K562 (cell line): ENCODE measurements at regions not wholly inside any gene's neighbourhood (a gene's known extent, or its start where the extent isn't known, plus 50 kb on each side); places are given as distances from the start of the nearest gene placed in this dataset.

Source experiments
- ATAC-seq: fragments of 200-7000 bp; cut with Tn5 transposase; 3 replicates; pipeline ENCODE4 v1.9.1; 2020; ENCODE audit warnings: moderate library complexity
- BruUV-seq: library from RNA; stranded (reverse); fragments of 400-500 nt; replicated peaks from 2 replicates; lab custom pipeline; 2021; lab: Mats Ljungman, UMichigan
- CTCF ChIA-PET: fragments of 300-600 bp; formaldehyde crosslinking; extraction: SDS; loops from one replicate; lab custom pipeline; 2021; ENCODE audit warnings: low intra/inter-chr PET ratio; lab: Yijun Ruan, JAX
- POLR2A ChIA-PET: fragments of 300-600, 350-650 bp; sonication (Branson Sonifier 250); formaldehyde crosslinking; extraction: SDS; loops from one replicate; lab custom pipeline; 2021; ENCODE audit warnings: antibody characterized with exemption, inconsistent platforms; lab: Yijun Ruan, JAX
- DNase-seq, 4 experiments: peaks; one replicate each; pipeline versions ENCODE4 v3.0.0 to v3.0.0-alpha.2; 2011 to 2018; ENCODE audit warnings: low spot score in 3 of 4, mixed read lengths in 3 of 4; ENCODE audit errors: extremely low read depth in 1 of 4
- FAIRE-seq: peaks from 2 replicates; lab custom pipeline; 2011; peaks lifted over from hg19 to GRCh38; lab: Jason Lieb, UNC
- H2AFZ ChIP-seq: 2 replicates; pipeline ENCODE4 v1.6.0; 2011; ENCODE audit warnings: low read depth, low read length, control low read depth, inconsistent platforms
- H3K27ac ChIP-seq: fragments of 200-600 bp; 3 replicates; pipeline ENCODE4 v1.8.0; 2011; ENCODE audit warnings: low read depth, mild to moderate bottlenecking, control low read depth, inconsistent platforms, low read length, moderate library complexity, mixed read lengths; ENCODE audit errors: extremely low read depth
- H3K27me3 ChIP-seq, 2 experiments: fragments of 300-600 bp in 1 of 2; 2 replicates in 1 of 2; 3 replicates in 1 of 2; pipeline versions ENCODE4 v1.6.0 to v1.8.0; 2011; ENCODE audit warnings: inconsistent platforms in 2 of 2, low read length in 2 of 2, mild to moderate bottlenecking in 1 of 2, mixed read lengths in 1 of 2, moderate library complexity in 1 of 2; ENCODE audit not compliant: control insufficient read depth in 2 of 2, insufficient read depth in 2 of 2
- H3K36me3 ChIP-seq: fragments of 300-600 bp; 3 replicates; pipeline ENCODE4 v1.8.0; 2011; ENCODE audit warnings: mild to moderate bottlenecking, low read length, inconsistent platforms; ENCODE audit not compliant: control insufficient read depth, insufficient read depth
- H3K4me1 ChIP-seq, 2 experiments: fragments of 200-600 bp in 1 of 2; replicated peaks in 1 of 2; 2 replicates in 1 of 2; 3 replicates in 1 of 2; pipeline versions ENCODE4 v1.5.1 to v1.8.0; 2011; ENCODE audit warnings: inconsistent platforms in 2 of 2, low read length in 2 of 2, mild to moderate bottlenecking in 1 of 2, mixed read lengths in 1 of 2, moderate library complexity in 1 of 2; ENCODE audit not compliant: control insufficient read depth in 2 of 2, insufficient read depth in 2 of 2
- H3K4me2 ChIP-seq: 2 replicates; pipeline ENCODE4 v1.6.1; 2011; ENCODE audit warnings: low read length, control low read depth, inconsistent platforms, mixed read lengths; ENCODE audit not compliant: insufficient read depth
- H3K4me3 ChIP-seq: fragments of 200-600 bp; sonication (generic), shearing (Covaris generic); 2 replicates; pipeline ENCODE4 v1.5.1; 2016; ENCODE audit warnings: control low read depth, inconsistent platforms
- H3K79me2 ChIP-seq: fragments of 200-600 bp; 3 replicates; pipeline ENCODE4 v1.8.0; 2011; ENCODE audit warnings: low read length, inconsistent platforms; ENCODE audit not compliant: control insufficient read depth, insufficient read depth
- H3K9ac ChIP-seq, 2 experiments: 2 replicates each; pipeline versions ENCODE4 v1.6.0 to v1.6.1; 2011; ENCODE audit warnings: low read depth in 2 of 2, low read length in 2 of 2, control low read depth in 1 of 2, inconsistent platforms in 1 of 2, mild to moderate bottlenecking in 1 of 2, mixed read lengths in 1 of 2; ENCODE audit not compliant: insufficient read depth in 1 of 2
- H3K9me1 ChIP-seq: one replicate; pipeline ENCODE4 v1.6.0; 2011; ENCODE audit warnings: inconsistent platforms, mild to moderate bottlenecking, low read length, moderate library complexity; ENCODE audit not compliant: control insufficient read depth, insufficient read depth
- H3K9me3 ChIP-seq: replicated peaks from 2 replicates; pipeline ENCODE4 v1.5.1; 2011; ENCODE audit warnings: low read depth, low read length, inconsistent platforms; ENCODE audit not compliant: control insufficient read depth, insufficient read depth
- H4K20me1 ChIP-seq: replicated peaks from 2 replicates; pipeline ENCODE4 v1.6.1; 2011; ENCODE audit warnings: low read length, inconsistent platforms, mixed read lengths; ENCODE audit not compliant: control insufficient read depth, insufficient read depth
- BMI1 ChIP-seq: fragments of 150-350 bp; IDR thresholded peaks from 2 replicates; pipeline ENCODE4 v1.6.1; 2014; ENCODE audit warnings: low read length
- BRCA1 ChIP-seq, 2 experiments: fragments of 450-650 bp in 1 of 2; sonication (generic) in 1 of 2; formaldehyde crosslinking in 1 of 2; IDR thresholded peaks; 2 replicates each; pipeline versions ENCODE4 v1.5.0 to v1.6.1; 2017 to 2020; ENCODE audit warnings: mild to moderate bottlenecking in 1 of 2, missing genetic modification reagents in 1 of 2
- CBX2 ChIP-seq: fragments of 200-600 bp; sonication (generic); IDR thresholded peaks from one replicate; pipeline ENCODE4 v1.6.1; 2012; ENCODE audit warnings: mild to moderate bottlenecking, low read length, inconsistent platforms; ENCODE audit not compliant: insufficient read depth, poor library complexity, severe bottlenecking
- CEBPZ ChIP-seq: fragments of 150-350 bp; IDR thresholded peaks from 2 replicates; pipeline ENCODE4 v1.6.1; 2014; ENCODE audit warnings: low read depth, mild to moderate bottlenecking, low read length, borderline replicate concordance
- HMG20B ChIP-seq: fragments of 250-450 bp; sonication (Bioruptor Pico); IDR thresholded peaks from 2 replicates; pipeline ENCODE4 v1.5.0; 2021; ENCODE audit warnings: mild to moderate bottlenecking
- HNRNPK ChIP-seq: fragments of 200-400 bp; formaldehyde crosslinking; IDR thresholded peaks from one replicate; pipeline ENCODE4 v1.6.1; 2018; ENCODE audit warnings: mild to moderate bottlenecking, low read depth, low read length; ENCODE audit not compliant: poor library complexity, severe bottlenecking
- MAX ChIP-seq: sonication (generic); formaldehyde crosslinking; IDR thresholded peaks from 2 replicates; pipeline ENCODE4 v1.9.0; 2022; ENCODE audit warnings: mild to moderate bottlenecking, missing genetic modification reagents
- MXD1 ChIP-seq: fragments of 250-450 bp; sonication (Bioruptor Pico); IDR thresholded peaks from 2 replicates; pipeline ENCODE4 v1.8.0; 2021; ENCODE audit warnings: borderline replicate concordance, mild to moderate bottlenecking, moderate library complexity; ENCODE audit not compliant: poor library complexity, severe bottlenecking
- NONO ChIP-seq, 2 experiments: fragments of 200-400 bp in 1 of 2; fragments of 450-650 bp in 1 of 2; formaldehyde crosslinking in 1 of 2; IDR thresholded peaks; 2 replicates each; pipeline ENCODE4 v1.6.1; 2017; ENCODE audit warnings: low read depth in 2 of 2, mild to moderate bottlenecking in 2 of 2, moderate library complexity in 2 of 2, low read length in 1 of 2
- SAFB2 ChIP-seq: fragments of 200-400 bp; formaldehyde crosslinking; IDR thresholded peaks from 2 replicates; pipeline ENCODE4 v1.6.1; 2018; ENCODE audit warnings: borderline replicate concordance, low read length, low read depth, moderate library complexity; ENCODE audit not compliant: severe bottlenecking
- SOX6 ChIP-seq: fragments of 450-650 bp; IDR thresholded peaks from 2 replicates; pipeline ENCODE4 v1.6.1; 2014; ENCODE audit warnings: mild to moderate bottlenecking
- SRSF3 ChIP-seq: fragments of 200-400 bp; formaldehyde crosslinking; IDR thresholded peaks from 2 replicates; pipeline ENCODE4 v1.6.1; 2016; ENCODE audit warnings: mild to moderate bottlenecking, low read length, moderate library complexity; ENCODE audit not compliant: insufficient read depth
- SUPT5H ChIP-seq: fragments of 450-650 bp; IDR thresholded peaks from 2 replicates; pipeline ENCODE4 v1.6.1; 2016
- TEAD2 ChIP-seq: fragments of 450-650 bp; IDR thresholded peaks from 2 replicates; pipeline ENCODE4 v1.6.1; 2016; ENCODE audit warnings: missing genetic modification characterization, control low read depth, missing compliant biosample characterization
- TOE1 ChIP-seq, 2 experiments: fragments of 450-650 bp in 1 of 2; sonication (generic) in 1 of 2; formaldehyde crosslinking in 1 of 2; IDR thresholded peaks; 2 replicates each; pipeline versions ENCODE4 v1.7.1 to v1.8.0; 2016 to 2022; ENCODE audit warnings: borderline replicate concordance in 2 of 2, mild to moderate bottlenecking in 2 of 2, antibody characterized with exemption in 1 of 2, inconsistent platforms in 1 of 2, low read depth in 1 of 2, missing genetic modification reagents in 1 of 2, moderate library complexity in 1 of 2
- ZBTB1 ChIP-seq: sonication (generic); formaldehyde crosslinking; IDR thresholded peaks from 2 replicates; pipeline ENCODE4 v1.8.1; 2023; ENCODE audit warnings: missing genetic modification reagents, low read depth, mild to moderate bottlenecking, borderline replicate concordance
- ZNF175 ChIP-seq: fragments of 200-800 bp; sonication (Bioruptor generic); IDR thresholded peaks from 2 replicates; pipeline ENCODE4 v1.6.1; 2016; ENCODE audit warnings: low read depth, mild to moderate bottlenecking, missing genetic modification characterization, missing compliant biosample characterization
- WGBS: fragments of 100-300 bp; shearing (Covaris generic); methylation state at CpG from one replicate; pipeline ENCODE4 v1.1.6; 2016; ENCODE audit warnings: low coverage, mixed read lengths; ENCODE audit not compliant: insufficient coverage; ENCODE audit errors: missing lambda C conversion rate; 5-methylcytosine and 5-hydroxymethylcytosine counted together
- in situ Hi-C: fragments of 300-500 bp; cut with MboI; formaldehyde crosslinking; loops from 4 replicates; pipeline ENCODE4 v1.15.0; 2018; ENCODE audit warnings: inconsistent platforms, mixed read lengths
- intact Hi-C: fragments of 100-400 bp; cut with micrococcal nuclease; formaldehyde crosslinking; loops from 2 replicates; pipeline ENCODE4 v1.14.2; 2022

- ChIA-PET CTCF (no interaction called here), POLR2A (no interaction called here)
- Histone ChIP-seq H3K27me3 (no peaks in the 10 kb centered on the region), H3K4me3 (no peak overlapping the region), H3K4me1 (no peaks in the 10 kb centered on the region), H3K27ac (no peak overlapping the region), H3K4me2 (no peak overlapping the region), H4K20me1 (no peaks in the 10 kb centered on the region), H3K9me3 (no peaks in the 10 kb centered on the region), H3K9me1 (no peaks in the 10 kb centered on the region), H2AFZ (no peak overlapping the region), H3K9ac (no peak overlapping the region), H3K36me3 (no peaks in the 10 kb centered on the region), H3K79me2 (no peaks in the 10 kb centered on the region)
- no peak for ATAC-seq
- WGBS = 3% methylated on average over 2 of the region's 2 CpGs
- in situ Hi-C loops = no loop called here
- DNase-seq = no peak
- BruUV-seq = no TSS peak
- intact Hi-C loops = no loop called here
- TF ChIP-seq ZBTB1 (CRISPR knock-in tag) = no peak
- no peak for TF ChIP-seq CEBPZ
- no peak for TF ChIP-seq SRSF3
- no peak for TF ChIP-seq HNRNPK
- no peak for TF ChIP-seq TOE1 (IDR thresholded peaks at IDR 0.05; ENCODE audit: borderline replicate concordance)
- TF ChIP-seq TOE1 (CRISPR knock-in tag; IDR thresholded peaks at IDR 0.05; ENCODE audit: borderline replicate concordance, low read depth) = no peak
- no peak for TF ChIP-seq BMI1
- no peak for TF ChIP-seq SOX6
- no peak for TF ChIP-seq SUPT5H
- TF ChIP-seq NONO (IDR thresholded peaks at IDR 0.05; ENCODE audit: low read depth in 2 of 2, low read length in 1 of 2) = no peak
- no peak for TF ChIP-seq MXD1 (CRISPR knock-in tag)
- TF ChIP-seq BRCA1 (IDR thresholded peaks at IDR 0.05) = no peak
- no peak for TF ChIP-seq BRCA1 (CRISPR knock-in tag; IDR thresholded peaks at IDR 0.05)
- no peak for TF ChIP-seq ZNF175 (CRISPR knock-in tag)
- TF ChIP-seq SAFB2 = no peak
- TF ChIP-seq HMG20B (CRISPR knock-in tag) = no peak
- TF ChIP-seq TEAD2 (tag) = no peak
- no peak for TF ChIP-seq MAX
- TF ChIP-seq CBX2 = no peak
- no peak for FAIRE-seq
Observed at GRCh38 chr2:48855142-48855541, 99.6 kb upstream of the LHCGR start.
